Lower leg skin (tissue), 4 donors: ENCODE measurements at regions not wholly inside any gene's neighbourhood (a gene's known extent, or its start where the extent isn't known, plus 50 kb on each side); places are given as distances from the start of the nearest gene placed in this dataset.

ENCODE experiments used
- DNase-seq, 2 donors: peaks; one replicate each; pipeline ENCODE4 v3.0.0-alpha.2; 2019; ENCODE audit warnings: low spot score in 2 of 2
- H3K4me3 ChIP-seq: fragments of 200-600 bp; sonication (generic); 2 replicates; pipeline ENCODE4 v1.5.1; 2017; ENCODE audit warnings: mild to moderate bottlenecking, low read depth; ENCODE audit not compliant: poor library complexity, severe bottlenecking
- POLR2A ChIP-seq, 2 donors: fragments of 450-650 bp; IDR thresholded peaks; one replicate each; pipeline ENCODE4 v1.6.1; 2016 to 2017; ENCODE audit warnings: antibody characterized with exemption in 2 of 2, mild to moderate bottlenecking in 1 of 2, moderate library complexity in 1 of 2
- WGBS, 2 donors: methylation state at CpG; one replicate each; pipeline ENCODE4 v1.1.5; 2018; 5-methylcytosine and 5-hydroxymethylcytosine counted together
- intact Hi-C: fragments of 100-400 bp; cut with DNase I; formaldehyde crosslinking; loops from one replicate; pipeline ENCODE4 v1.15.0; 2023; ENCODE audit warnings: low total_unique reads
- TF ChIP-seq, protein P1 (sequence below), 3 donors: fragments of 450-650 bp; IDR thresholded peaks; one replicate each; pipeline ENCODE4 v1.5.1; 2016; ENCODE audit warnings: antibody characterized with exemption in 3 of 3, mild to moderate bottlenecking in 3 of 3, moderate library complexity in 2 of 3

DNA sequence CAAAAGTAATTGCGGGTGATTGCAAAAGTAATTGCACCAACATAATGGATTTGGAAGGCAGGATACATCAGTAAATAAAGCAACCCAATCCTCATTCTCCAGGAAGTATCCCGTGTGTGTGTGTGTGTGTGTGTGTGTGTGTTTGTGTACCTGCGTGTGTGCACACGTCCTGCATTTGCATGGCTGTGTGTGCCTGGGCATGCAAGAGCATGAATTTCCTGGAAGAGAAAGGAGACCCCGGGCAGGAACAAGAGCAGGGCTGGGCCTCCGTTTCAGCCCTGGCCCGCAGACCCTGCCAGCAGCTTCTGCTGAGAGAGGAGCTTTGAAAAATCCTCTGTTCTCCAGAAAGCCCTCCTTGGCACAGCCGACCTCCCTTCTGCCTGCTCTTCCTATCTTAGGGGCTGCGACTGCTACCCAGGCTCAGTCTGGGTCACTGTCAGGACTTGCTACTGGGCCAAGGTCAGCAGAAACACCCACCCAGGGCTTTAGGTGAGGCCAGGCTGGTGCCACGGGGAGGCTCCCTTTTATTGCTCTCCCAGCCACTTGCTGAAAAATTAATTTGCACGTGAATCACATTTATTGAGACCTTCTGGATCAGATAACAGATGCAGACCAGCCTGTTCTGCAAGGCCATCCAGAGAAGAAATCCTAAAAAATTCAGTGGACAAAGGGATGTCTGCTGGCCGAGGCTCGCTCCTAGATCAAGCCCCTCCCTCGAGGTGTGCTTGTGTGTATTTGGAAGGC is 258.3 kb downstream of the ZNF536 start:
- H3K4me3 ChIP-seq = no peak overlapping the region
- no peak for TF ChIP-seq POLR2A (IDR thresholded peaks at IDR 0.05)
- TF ChIP-seq, protein P1, sequence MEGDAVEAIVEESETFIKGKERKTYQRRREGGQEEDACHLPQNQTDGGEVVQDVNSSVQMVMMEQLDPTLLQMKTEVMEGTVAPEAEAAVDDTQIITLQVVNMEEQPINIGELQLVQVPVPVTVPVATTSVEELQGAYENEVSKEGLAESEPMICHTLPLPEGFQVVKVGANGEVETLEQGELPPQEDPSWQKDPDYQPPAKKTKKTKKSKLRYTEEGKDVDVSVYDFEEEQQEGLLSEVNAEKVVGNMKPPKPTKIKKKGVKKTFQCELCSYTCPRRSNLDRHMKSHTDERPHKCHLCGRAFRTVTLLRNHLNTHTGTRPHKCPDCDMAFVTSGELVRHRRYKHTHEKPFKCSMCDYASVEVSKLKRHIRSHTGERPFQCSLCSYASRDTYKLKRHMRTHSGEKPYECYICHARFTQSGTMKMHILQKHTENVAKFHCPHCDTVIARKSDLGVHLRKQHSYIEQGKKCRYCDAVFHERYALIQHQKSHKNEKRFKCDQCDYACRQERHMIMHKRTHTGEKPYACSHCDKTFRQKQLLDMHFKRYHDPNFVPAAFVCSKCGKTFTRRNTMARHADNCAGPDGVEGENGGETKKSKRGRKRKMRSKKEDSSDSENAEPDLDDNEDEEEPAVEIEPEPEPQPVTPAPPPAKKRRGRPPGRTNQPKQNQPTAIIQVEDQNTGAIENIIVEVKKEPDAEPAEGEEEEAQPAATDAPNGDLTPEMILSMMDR (IDR thresholded peaks at IDR 0.05) = no peak
- 46% methylated on average over 14 of the region's 14 CpGs for WGBS, 2 donors
- intact Hi-C loops = no loop called here
- no peak for DNase-seq

DNA sequence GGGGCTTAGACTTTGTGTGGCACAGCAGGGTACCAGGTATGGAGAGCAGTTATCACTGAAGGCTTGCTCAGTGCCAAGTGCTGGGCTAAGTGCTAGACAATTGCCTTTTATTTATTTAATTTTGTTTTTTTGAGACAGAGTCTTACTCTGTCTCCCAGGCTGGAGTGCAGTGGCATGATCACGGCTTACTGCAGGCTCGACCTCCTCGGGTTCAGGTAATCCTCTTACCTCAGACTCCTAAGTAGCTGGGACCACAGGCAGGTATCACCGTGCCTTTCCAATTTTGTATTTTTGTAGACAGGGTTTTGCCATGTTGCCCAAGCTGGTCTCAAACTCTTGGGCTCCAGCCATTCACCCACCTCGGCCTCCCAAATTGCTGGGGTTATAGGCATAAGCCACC is 256.9 kb downstream of the ZNF536 start:
- 95 to 97% methylated on average over 5 of the region's 5 CpGs for WGBS, 2 donors

DNA sequence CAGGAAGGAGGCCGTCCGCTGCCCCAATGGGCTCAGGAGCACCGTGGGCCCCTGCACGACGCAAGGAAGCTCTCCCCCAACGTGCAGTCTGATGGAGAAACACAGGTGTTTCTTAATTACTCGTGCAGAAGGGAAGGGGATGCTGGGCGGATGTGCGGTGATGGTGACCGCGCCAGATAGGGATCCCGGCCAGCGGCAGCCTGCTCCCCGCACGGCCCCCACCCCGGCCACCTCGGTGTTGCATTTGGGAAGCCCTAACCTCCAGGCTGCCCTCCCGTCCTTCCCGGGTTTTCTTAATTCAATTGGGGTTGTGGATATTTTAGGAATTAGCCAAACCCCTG is 254.4 kb downstream of the ZNF536 start:
- intact Hi-C loops = no loop called here
- H3K4me3 ChIP-seq = no peak overlapping the region
- WGBS, 2 donors = 81 to 88% methylated on average over 19 of the region's 19 CpGs
- TF ChIP-seq, protein P1 (IDR thresholded peaks at IDR 0.05) = no peak
- no peak for TF ChIP-seq POLR2A (IDR thresholded peaks at IDR 0.05)
- DNase-seq = no peak

More for the DNA sequence above, 256.9 kb downstream of the ZNF536 start:
- H3K4me3 ChIP-seq = no peak overlapping the region
- DNase-seq = no peak
- TF ChIP-seq, protein P1 (IDR thresholded peaks at IDR 0.05) = no peak
- no peak for TF ChIP-seq POLR2A (IDR thresholded peaks at IDR 0.05)
- intact Hi-C loops = no loop called here

DNA sequence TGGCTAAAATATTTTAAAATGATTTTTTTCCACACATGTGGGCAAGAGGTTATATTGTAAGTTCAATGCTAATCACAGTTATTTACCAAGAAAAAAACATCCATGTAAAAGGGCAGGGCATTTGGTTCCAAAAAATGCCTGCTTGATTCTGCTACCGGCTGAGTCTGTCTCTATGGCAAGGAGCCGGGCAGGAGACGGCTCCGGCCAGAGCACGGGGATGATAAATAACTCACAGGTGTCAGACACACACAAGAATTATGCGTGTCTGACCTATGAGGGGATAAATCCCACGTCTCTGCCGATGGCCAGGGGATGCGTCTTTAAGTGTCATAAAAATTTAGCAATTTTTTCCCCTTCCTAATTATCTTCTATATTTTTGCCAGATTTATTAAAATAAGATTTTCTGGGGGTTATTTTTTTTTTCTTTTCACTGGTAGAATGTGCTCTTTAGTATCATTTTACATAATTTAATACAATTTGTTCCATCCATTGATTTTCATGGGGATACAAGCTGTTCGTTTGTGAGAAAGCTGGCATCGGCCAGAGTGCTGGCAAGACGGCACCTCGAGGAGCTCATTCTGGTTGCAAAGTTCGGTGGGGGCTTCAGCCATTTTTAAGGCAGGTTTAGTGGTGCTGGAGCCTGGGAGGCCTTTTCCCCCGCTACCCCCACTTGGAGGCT is 253.9 kb downstream of the ZNF536 start:
- intact Hi-C loops = no loop called here
- TF ChIP-seq, protein P1 (IDR thresholded peaks at IDR 0.05) = no peak
- TF ChIP-seq POLR2A (IDR thresholded peaks at IDR 0.05) = no peak
- WGBS, 2 donors = 71 to 81% methylated on average over 15 of the region's 15 CpGs
- DNase-seq = no peak
- no peak overlapping the region for H3K4me3 ChIP-seq

DNA sequence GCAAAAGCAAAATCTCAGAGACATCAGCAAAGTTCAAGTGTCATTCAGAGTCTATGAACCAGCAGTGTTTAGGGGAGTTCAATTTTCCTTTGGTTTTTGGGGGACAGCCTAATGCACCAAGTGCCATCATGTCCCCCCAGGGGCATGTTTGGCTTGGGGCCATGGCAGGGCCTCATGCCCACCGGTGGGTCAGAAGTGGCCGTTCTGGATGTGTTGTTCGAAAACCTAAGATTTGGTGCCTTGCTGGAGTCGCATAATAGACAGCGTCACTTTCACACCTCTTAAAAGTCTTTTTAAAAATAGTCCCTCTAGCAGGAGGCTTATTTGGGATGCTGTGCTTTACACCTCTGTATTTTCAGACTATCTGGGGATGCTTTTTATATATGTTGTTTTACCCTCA is 250.1 kb downstream of the ZNF536 start:
- peak in 1 of 2 donors; percentile 60 for DNase-seq
- intact Hi-C loops = no loop called here
- no peak overlapping the region for H3K4me3 ChIP-seq
- TF ChIP-seq POLR2A (IDR thresholded peaks at IDR 0.05) = no peak
- TF ChIP-seq, protein P1 (IDR thresholded peaks at IDR 0.05) = no peak
- 93 to 94% methylated on average over 5 of the region's 5 CpGs for WGBS, 2 donors
